ENCODE measurements at regions not wholly inside any gene's neighbourhood (a gene's known extent, or its start where the extent isn't known, plus 50 kb on each side); places are given as distances from the start of the nearest gene placed in this dataset.

GRCh38 chr11:15532432-15532831, 417.7 kb downstream of the INSC start:
- Histone ChIP-seq H4K5ac (ENCODE audit: insufficient read length, low read depth, low read length) (no peak overlapping the region), H4K91ac (ENCODE audit: insufficient read length, low read depth, low read length) (no peak overlapping the region), H3K4me1 (ENCODE audit: insufficient read depth, low read length) (no peaks in the 10 kb centered on the region), H3K4ac (ENCODE audit: low read depth, low read length) (no peak overlapping the region), H2BK12ac (ENCODE audit: insufficient read length, low read depth, low read length) (no peak overlapping the region), H3K79me1 (ENCODE audit: insufficient read depth, low read depth, low read length, poor library complexity, severe bottlenecking) (no peaks in the 10 kb centered on the region), H2AFZ (ENCODE audit: low read length) (no peak overlapping the region), H3K4me2 (ENCODE audit: insufficient read depth, insufficient read length, low read length) (no peak overlapping the region), H3K23ac (ENCODE audit: insufficient read length, low read depth, low read length) (no peak overlapping the region), H2BK20ac (ENCODE audit: low read depth, low read length, poor library complexity, severe bottlenecking) (no peak overlapping the region), H2BK15ac (ENCODE audit: low read depth, low read length) (no peak overlapping the region), H4K20me1 (ENCODE audit: control insufficient read depth, insufficient read depth, insufficient read length) (no peaks in the 10 kb centered on the region), H3K9ac (ENCODE audit: extremely low read depth, insufficient read length, low read length) (no peak overlapping the region), H3K27me3 (ENCODE audit: insufficient read depth, low read length) (no peaks in the 10 kb centered on the region), H2AK5ac (ENCODE audit: insufficient read length, low read length) (no peak overlapping the region), H3K79me2 (ENCODE audit: insufficient read depth, low read length) (no peaks in the 10 kb centered on the region), H2BK5ac (ENCODE audit: insufficient read length, low read length) (no peak overlapping the region), H3K23me2 (ENCODE audit: insufficient read length, low read depth, low read length, poor library complexity, severe bottlenecking) (no peaks in the 10 kb centered on the region), H3K9me3 (ENCODE audit: control insufficient read depth, low read depth, low read length) (no peaks in the 10 kb centered on the region), H2BK120ac (ENCODE audit: low read depth, low read length, poor library complexity, severe bottlenecking) (no peak overlapping the region), H3K18ac (ENCODE audit: insufficient read length, low read depth, low read length) (no peak overlapping the region), H4K8ac (replicated peaks; ENCODE audit: insufficient read length, low read depth, low read length) (no peak overlapping the region), H3K14ac (ENCODE audit: insufficient read depth, low read length) (no peak overlapping the region), H3K56ac (ENCODE audit: insufficient read length, low read depth, low read length) (no peak overlapping the region), H3K27ac (ENCODE audit: insufficient read length, low read depth, low read length) (no peak overlapping the region), H3T11ph (ENCODE audit: low read length) (no peak overlapping the region)
- Mint-ChIP-seq H3K4me3 (no peak overlapping the region), H3K27ac (no peak overlapping the region), H3K36me3 (ENCODE audit: insufficient read depth in 1 of 3, low read depth in 3 of 3) (peaks cover 0 to 11% (median 2%) of the 10 kb centered on the region in 3 experiments; a peak in 2 of 7 replicates), H3K27me3 (ENCODE audit: low read depth) (no peaks in the 10 kb centered on the region), H3K9me3 (peaks cover 10 to 15% of the 10 kb centered on the region in 2 experiments; a peak in 4 of 5 replicates), H3K4me1 (peaks cover 7 to 11% of the 10 kb centered on the region in 2 experiments)
- TF ChIP-seq CTCF (conservative IDR thresholded peaks at IDR 0.05): no peak
- DNase-seq: no peak
- WGBS (ENCODE audit: extremely low coverage, insufficient read length, low lambda C conversion rate): no CpG with 5 or more reads among the region's 4 CpGs

Measured in H9 (cell line).